ENCODE measurements at regions not wholly inside any gene's neighbourhood (a gene's known extent, or its start where the extent isn't known, plus 50 kb on each side); places are given as distances from the start of the nearest gene placed in this dataset.

DNA sequence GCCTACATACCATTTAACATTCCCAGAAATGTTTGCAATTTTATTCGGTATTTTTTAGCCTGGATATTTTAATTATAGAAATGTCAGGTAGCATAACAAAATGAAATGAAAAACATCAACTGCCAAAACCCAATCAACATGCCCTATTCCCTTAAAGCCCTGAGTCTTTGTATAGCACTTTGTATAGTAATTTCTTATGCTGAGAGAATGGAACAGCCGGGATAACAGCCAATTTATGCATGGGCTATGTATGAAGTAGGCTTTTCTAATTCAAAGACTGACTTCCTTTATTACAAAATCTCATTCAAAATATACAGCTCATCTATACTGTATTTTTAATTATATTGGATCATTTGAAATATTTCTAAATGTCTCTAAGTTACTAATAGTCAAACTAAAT, 513.0 kb upstream of the NAALADL2 start:
- Mint-ChIP-seq H3K27me3 (ENCODE audit: low read depth, poor library complexity) (peaks cover 3% of the 10 kb centered on the region), H3K36me3 (ENCODE audit: low read depth) (no peaks in the 10 kb centered on the region), H3K4me3 (no peak overlapping the region), H3K9me3 (peaks cover 7% of the 10 kb centered on the region), H3K4me1 (no peaks in the 10 kb centered on the region), H3K27ac (no peak overlapping the region)
- DNase-seq = no peak
- TF ChIP-seq, protein P1, sequence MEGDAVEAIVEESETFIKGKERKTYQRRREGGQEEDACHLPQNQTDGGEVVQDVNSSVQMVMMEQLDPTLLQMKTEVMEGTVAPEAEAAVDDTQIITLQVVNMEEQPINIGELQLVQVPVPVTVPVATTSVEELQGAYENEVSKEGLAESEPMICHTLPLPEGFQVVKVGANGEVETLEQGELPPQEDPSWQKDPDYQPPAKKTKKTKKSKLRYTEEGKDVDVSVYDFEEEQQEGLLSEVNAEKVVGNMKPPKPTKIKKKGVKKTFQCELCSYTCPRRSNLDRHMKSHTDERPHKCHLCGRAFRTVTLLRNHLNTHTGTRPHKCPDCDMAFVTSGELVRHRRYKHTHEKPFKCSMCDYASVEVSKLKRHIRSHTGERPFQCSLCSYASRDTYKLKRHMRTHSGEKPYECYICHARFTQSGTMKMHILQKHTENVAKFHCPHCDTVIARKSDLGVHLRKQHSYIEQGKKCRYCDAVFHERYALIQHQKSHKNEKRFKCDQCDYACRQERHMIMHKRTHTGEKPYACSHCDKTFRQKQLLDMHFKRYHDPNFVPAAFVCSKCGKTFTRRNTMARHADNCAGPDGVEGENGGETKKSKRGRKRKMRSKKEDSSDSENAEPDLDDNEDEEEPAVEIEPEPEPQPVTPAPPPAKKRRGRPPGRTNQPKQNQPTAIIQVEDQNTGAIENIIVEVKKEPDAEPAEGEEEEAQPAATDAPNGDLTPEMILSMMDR (IDR thresholded peaks at IDR 0.05) = no peak

DNA sequence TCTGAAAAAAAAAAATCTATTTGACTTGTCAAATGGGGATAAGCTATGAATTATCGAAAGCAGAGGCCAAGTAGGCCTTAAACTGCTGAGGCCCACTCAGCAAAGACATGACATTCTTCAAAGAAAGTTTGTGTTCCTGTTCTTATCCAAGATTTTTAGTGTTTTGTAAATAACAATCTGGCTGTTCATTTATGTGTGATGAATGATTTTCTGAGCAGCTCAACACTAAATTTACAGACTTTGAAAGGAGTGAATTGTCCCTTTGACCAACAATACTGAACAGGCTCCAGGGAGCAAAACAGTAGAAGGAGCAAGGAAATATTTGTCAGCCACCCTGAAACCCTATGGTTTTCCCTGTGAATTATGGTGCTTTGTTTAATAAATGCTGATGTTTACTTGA, 512.6 kb upstream of the NAALADL2 start:
- no peak overlapping the region for H3K27ac Mint-ChIP-seq
- TF ChIP-seq, protein P1 (IDR thresholded peaks at IDR 0.05) = no peak
- H3K4me3 Mint-ChIP-seq = no peak overlapping the region
- H3K9me3 Mint-ChIP-seq = peaks cover 7% of the 10 kb centered on the region
- H3K27me3 Mint-ChIP-seq (ENCODE audit: low read depth, poor library complexity) = peaks cover 3% of the 10 kb centered on the region
- no peaks in the 10 kb centered on the region for H3K4me1 Mint-ChIP-seq
- H3K36me3 Mint-ChIP-seq (ENCODE audit: low read depth) = no peaks in the 10 kb centered on the region
- DNase-seq = no peak

DNA sequence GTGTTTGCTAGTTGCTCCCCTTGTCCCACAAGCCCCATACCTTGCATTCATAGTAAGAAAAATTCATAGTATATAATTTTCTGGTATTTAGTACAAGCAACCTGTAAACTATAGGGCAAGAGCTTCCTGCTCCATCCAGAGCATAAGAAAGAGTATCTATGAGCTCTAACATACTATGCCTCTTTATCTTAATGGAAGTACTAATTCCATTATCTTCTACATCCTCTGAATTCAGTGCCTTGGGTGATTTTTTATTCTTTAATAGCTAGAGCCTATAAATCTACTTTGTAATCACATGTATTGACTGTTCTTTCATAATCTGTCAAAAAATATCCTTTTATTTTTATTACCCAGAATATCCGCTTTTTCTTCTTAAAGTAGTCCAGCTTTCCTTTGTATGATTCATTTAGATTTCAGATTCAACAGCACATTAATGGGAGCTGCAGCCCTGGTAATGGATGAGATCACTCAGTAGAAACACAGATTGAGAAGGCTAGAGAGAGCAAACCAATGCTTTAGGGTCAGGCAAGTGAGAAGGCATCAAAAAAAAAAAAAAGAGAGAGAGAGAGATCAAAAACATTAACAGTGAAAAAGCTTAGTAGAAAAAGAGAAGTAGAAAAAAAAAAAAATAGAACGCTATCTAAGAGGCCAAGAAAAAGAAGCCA, 511.5 kb upstream of the NAALADL2 start:
- no peak overlapping the region for H3K4me3 Mint-ChIP-seq
- H3K36me3 Mint-ChIP-seq (ENCODE audit: low read depth) = no peaks in the 10 kb centered on the region
- no peaks in the 10 kb centered on the region for H3K4me1 Mint-ChIP-seq
- peaks cover 7% of the 10 kb centered on the region for H3K9me3 Mint-ChIP-seq
- no peak for DNase-seq
- TF ChIP-seq, protein P1 (IDR thresholded peaks at IDR 0.05) = no peak
- peaks cover 7% of the 10 kb centered on the region for H3K27me3 Mint-ChIP-seq (ENCODE audit: low read depth, poor library complexity)
- no peak overlapping the region for H3K27ac Mint-ChIP-seq

DNA sequence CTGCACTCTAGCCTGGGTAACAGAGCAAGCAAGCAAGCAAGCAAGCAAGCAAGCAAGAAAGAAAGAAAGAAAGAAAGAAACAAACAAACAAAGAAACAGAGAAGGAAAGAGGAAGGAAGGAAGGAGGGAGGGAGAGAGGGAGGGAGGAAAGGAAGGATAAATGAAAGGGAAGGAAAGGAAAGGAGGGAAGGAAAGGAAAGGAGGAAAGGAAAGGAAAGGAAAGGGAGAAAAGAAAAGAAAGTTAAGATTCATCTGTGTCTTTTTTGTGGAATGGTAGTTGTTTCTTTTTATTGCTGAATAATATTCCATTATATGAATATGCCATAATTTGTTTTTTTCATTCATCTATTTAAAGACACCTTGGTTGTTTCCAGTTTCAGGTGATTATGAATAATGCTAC, 506.9 kb upstream of the NAALADL2 start:
- Mint-ChIP-seq H3K4me3 (no peak overlapping the region), H3K4me1 (no peaks in the 10 kb centered on the region), H3K36me3 (ENCODE audit: low read depth) (no peaks in the 10 kb centered on the region), H3K27ac (no peak overlapping the region), H3K9me3 (peaks cover 7% of the 10 kb centered on the region), H3K27me3 (ENCODE audit: low read depth, poor library complexity) (peaks cover 4% of the 10 kb centered on the region)
- TF ChIP-seq, protein P1 (IDR thresholded peaks at IDR 0.05) = no peak
- DNase-seq = no peak

DNA sequence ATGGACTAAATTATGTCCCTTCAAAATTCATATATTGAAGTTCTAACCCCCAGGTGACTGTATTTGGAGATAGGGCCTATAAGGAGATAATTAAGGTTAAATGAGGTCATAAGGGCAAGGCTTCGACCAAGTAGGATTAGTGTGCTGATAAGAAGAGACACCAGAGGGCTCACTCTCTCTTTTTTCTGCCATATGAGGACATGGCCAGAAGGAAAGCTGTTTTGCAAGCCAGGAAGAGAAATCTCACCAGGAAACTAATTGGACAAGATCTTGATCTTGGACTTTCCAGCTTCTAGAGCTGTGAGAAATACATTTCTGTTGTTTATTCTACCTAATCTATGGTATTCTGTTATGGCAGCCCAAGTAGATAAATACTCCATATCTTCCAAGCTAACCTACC, 503.6 kb upstream of the NAALADL2 start:
- peaks cover 4% of the 10 kb centered on the region for H3K27me3 Mint-ChIP-seq (ENCODE audit: low read depth, poor library complexity)
- H3K9me3 Mint-ChIP-seq = no peaks in the 10 kb centered on the region
- H3K36me3 Mint-ChIP-seq (ENCODE audit: low read depth) = no peaks in the 10 kb centered on the region
- H3K4me3 Mint-ChIP-seq = no peak overlapping the region
- TF ChIP-seq, protein P1 (IDR thresholded peaks at IDR 0.05) = peak; percentile 46
- H3K4me1 Mint-ChIP-seq = no peaks in the 10 kb centered on the region
- H3K27ac Mint-ChIP-seq = no peak overlapping the region
- no peak for DNase-seq

DNA sequence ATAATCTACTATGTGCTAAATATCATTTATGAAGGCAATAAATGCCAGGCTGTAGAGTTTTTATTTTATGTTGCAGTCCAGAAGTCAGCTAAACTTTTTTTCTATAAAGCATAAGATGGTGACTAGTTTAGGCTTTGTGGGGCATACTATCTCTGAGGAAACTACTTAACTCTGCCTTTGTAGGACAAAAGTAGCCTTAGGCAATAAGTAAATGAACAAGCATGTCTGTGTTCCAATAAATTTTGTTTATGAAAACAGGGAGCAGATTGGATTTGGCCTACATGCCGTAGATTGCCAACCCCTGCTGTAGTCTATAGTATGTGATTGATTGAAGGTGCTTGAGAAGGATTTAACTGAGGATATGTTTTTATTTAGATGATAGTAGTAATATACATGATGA, 502.5 kb upstream of the NAALADL2 start:
- Mint-ChIP-seq H3K36me3 (ENCODE audit: low read depth) (no peaks in the 10 kb centered on the region), H3K4me1 (no peaks in the 10 kb centered on the region), H3K27me3 (ENCODE audit: low read depth, poor library complexity) (peaks cover 4% of the 10 kb centered on the region), H3K4me3 (no peak overlapping the region), H3K27ac (no peak overlapping the region), H3K9me3 (no peaks in the 10 kb centered on the region)
- TF ChIP-seq, protein P1 (IDR thresholded peaks at IDR 0.05) = no peak
- DNase-seq = no peak

All from nephron progenitor cell (in vitro differentiated cells).